MM.1S (cell line): ENCODE measurements at regions not wholly inside any gene's neighbourhood (a gene's known extent, or its start where the extent isn't known, plus 50 kb on each side); places are given as distances from the start of the nearest gene placed in this dataset.

ENCODE experiments used
- EZH2 ChIP-seq: fragments of 300-600 bp; sonication (generic); optimal IDR thresholded peaks from 2 replicates; pipeline ENCODE3; 2017; ENCODE audit warnings: low read depth, mild to moderate bottlenecking, antibody characterized with exemption, low read length, mixed read lengths
- TF ChIP-seq, protein P1 (sequence below): fragments of 300-600 bp; sonication (generic); IDR thresholded peaks from 2 replicates; pipeline ENCODE4 v1.5.1; 2016; ENCODE audit warnings: antibody characterized with exemption, low read length, mixed read lengths

DNA sequence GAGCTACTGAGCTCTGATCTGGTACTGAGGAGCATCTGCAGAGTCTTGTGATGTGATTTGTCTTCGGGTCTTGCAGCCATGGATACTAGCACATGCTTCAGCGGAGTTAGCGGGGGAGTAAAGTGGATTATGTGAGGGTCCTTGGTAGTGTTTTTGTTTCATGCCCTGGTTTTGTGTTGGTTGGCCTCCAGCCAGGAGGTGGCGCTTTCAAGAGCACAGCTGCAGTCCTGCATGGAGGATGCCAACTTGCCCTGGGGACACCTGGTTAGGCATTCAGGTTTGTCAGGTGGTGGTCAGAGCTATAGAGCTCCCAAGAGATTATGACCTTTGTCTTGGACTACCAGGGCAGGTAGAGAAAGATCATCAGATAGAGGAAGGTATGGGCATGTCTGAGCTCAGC lies 185.8 kb upstream of the CDH6 start:
- TF ChIP-seq, protein P1, sequence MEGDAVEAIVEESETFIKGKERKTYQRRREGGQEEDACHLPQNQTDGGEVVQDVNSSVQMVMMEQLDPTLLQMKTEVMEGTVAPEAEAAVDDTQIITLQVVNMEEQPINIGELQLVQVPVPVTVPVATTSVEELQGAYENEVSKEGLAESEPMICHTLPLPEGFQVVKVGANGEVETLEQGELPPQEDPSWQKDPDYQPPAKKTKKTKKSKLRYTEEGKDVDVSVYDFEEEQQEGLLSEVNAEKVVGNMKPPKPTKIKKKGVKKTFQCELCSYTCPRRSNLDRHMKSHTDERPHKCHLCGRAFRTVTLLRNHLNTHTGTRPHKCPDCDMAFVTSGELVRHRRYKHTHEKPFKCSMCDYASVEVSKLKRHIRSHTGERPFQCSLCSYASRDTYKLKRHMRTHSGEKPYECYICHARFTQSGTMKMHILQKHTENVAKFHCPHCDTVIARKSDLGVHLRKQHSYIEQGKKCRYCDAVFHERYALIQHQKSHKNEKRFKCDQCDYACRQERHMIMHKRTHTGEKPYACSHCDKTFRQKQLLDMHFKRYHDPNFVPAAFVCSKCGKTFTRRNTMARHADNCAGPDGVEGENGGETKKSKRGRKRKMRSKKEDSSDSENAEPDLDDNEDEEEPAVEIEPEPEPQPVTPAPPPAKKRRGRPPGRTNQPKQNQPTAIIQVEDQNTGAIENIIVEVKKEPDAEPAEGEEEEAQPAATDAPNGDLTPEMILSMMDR: no peak
- no peak for TF ChIP-seq EZH2
